HEK293 (cell line): ENCODE measurements at regions not wholly inside any gene's neighbourhood (a gene's known extent, or its start where the extent isn't known, plus 50 kb on each side); places are given as distances from the start of the nearest gene placed in this dataset.

ENCODE experiments used
- ZNF24 ChIP-seq: fragments of 450-650 bp; formaldehyde crosslinking; IDR thresholded peaks from 2 replicates; pipeline ENCODE4 v1.5.1; 2016; ENCODE audit warnings: missing biosample characterization, missing genetic modification characterization
- ZNF555 ChIP-seq: fragments of 450-650 bp; formaldehyde crosslinking; conservative IDR thresholded peaks from 2 replicates; pipeline ENCODE4 v1.5.1; 2017; ENCODE audit warnings: missing biosample characterization, mild to moderate bottlenecking, missing genetic modification characterization, inconsistent platforms
- ZNF571 ChIP-seq: fragments of 450-650 bp; formaldehyde crosslinking; IDR thresholded peaks from 2 replicates; pipeline ENCODE4 v1.5.0; 2017; ENCODE audit warnings: missing biosample characterization, missing genetic modification characterization

- TF ChIP-seq ZNF24 (no peak), ZNF555 (tag by site-specific recombination) (no peak), ZNF571 (tag by site-specific recombination) (no peak)
Observed at GRCh38 chr11:15300341-15300740, 185.6 kb downstream of the INSC start.
